HL-60 (cell line): ENCODE measurements at regions not wholly inside any gene's neighbourhood (a gene's known extent, or its start where the extent isn't known, plus 50 kb on each side); places are given as distances from the start of the nearest gene placed in this dataset.

Experiments used
- CTCF ChIP-seq: IDR thresholded peaks from one replicate; pipeline ENCODE4 v1.5.1; 2011; ENCODE audit warnings: low read length, control low read depth, inconsistent platforms; ENCODE audit not compliant: insufficient read depth
- GABPA ChIP-seq: IDR thresholded peaks from 2 replicates; pipeline ENCODE4 v1.6.1; 2012; ENCODE audit warnings: low read depth
- POLR2AphosphoS5 ChIP-seq: IDR thresholded peaks from 2 replicates; pipeline ENCODE4 v1.6.1; 2012; ENCODE audit warnings: low read depth
- REST ChIP-seq: IDR thresholded peaks from 2 replicates; pipeline ENCODE4 v1.6.1; 2012; ENCODE audit warnings: low read depth; ENCODE audit not compliant: insufficient replicate concordance
- SPI1 ChIP-seq: IDR thresholded peaks from 2 replicates; pipeline ENCODE4 v1.6.1; 2012; ENCODE audit warnings: low read depth, mild to moderate bottlenecking, borderline replicate concordance

- TF ChIP-seq CTCF (no peak), POLR2AphosphoS5 (no peak), GABPA (no peak), SPI1 (no peak), REST (no peak)
Measured at GRCh38 chr11:71130106-71130505, 122.3 kb downstream of the SHANK2 start.
